Tibial nerve (tissue), 4 donors: ENCODE measurements at regions not wholly inside any gene's neighbourhood (a gene's known extent, or its start where the extent isn't known, plus 50 kb on each side); places are given as distances from the start of the nearest gene placed in this dataset.

Experiments used
- DNase-seq, 2 donors: peaks; one replicate each; pipeline ENCODE4 v3.0.0-alpha.2; 2019; ENCODE audit warnings: low spot score in 2 of 2
- H3K27ac ChIP-seq, 4 donors: fragments of 200-600 bp; sonication (generic) in 3 of 4; one replicate each; pipeline ENCODE4 v1.5.1; 2017 to 2019; ENCODE audit warnings: mild to moderate bottlenecking in 1 of 4
- H3K27me3 ChIP-seq, 2 donors: fragments of 200-600 bp; sonication (generic) in 1 of 2; one replicate each; pipeline versions ENCODE4 v1.5.1 to v1.6.0; 2017 to 2019
- H3K36me3 ChIP-seq, 3 donors: fragments of 200-600 bp; sonication (generic); one replicate each; pipeline ENCODE4 v1.5.1; 2018 to 2019
- H3K4me1 ChIP-seq, 4 donors: fragments of 200-600 bp; sonication (generic) in 3 of 4; one replicate each; pipeline ENCODE4 v1.5.1; 2017 to 2019
- H3K4me3 ChIP-seq, 4 donors: fragments of 200-600 bp; sonication (generic) in 3 of 4; one replicate each; pipeline ENCODE4 v1.5.1; 2017 to 2019; ENCODE audit warnings: mild to moderate bottlenecking in 1 of 4, moderate library complexity in 1 of 4
- H3K9me3 ChIP-seq, 4 donors: fragments of 200-600 bp; sonication (generic) in 3 of 4; one replicate each; pipeline ENCODE4 v1.5.1; 2017 to 2019
- CTCF ChIP-seq, 5 experiments: fragments of 200-600 bp in 3 of 5; fragments of 450-650 bp in 2 of 5; sonication (generic) in 3 of 5; IDR thresholded peaks; one replicate each; pipeline ENCODE4 v1.5.1; 2016 to 2019; ENCODE audit warnings: antibody characterized with exemption in 5 of 5, mild to moderate bottlenecking in 3 of 5, moderate library complexity in 2 of 5
- EP300 ChIP-seq, 2 donors: sonication (generic); formaldehyde crosslinking; IDR thresholded peaks; one replicate each; pipeline ENCODE4 v1.6.1; 2017; ENCODE audit warnings: antibody characterized with exemption in 2 of 2, mild to moderate bottlenecking in 1 of 2
- POLR2A ChIP-seq, 2 donors: fragments of 450-650 bp; IDR thresholded peaks; one replicate each; pipeline ENCODE4 v1.6.1; 2017; ENCODE audit warnings: antibody characterized with exemption in 2 of 2, mild to moderate bottlenecking in 2 of 2, moderate library complexity in 2 of 2
- WGBS, 2 donors: methylation state at CpG; one replicate each; pipeline ENCODE4 v1.1.5; 2018; 5-methylcytosine and 5-hydroxymethylcytosine counted together

- TF ChIP-seq EP300 (IDR thresholded peaks at IDR 0.05) (no peak), POLR2A (IDR thresholded peaks at IDR 0.05) (no peak), CTCF (IDR thresholded peaks at IDR 0.05) (no peak)
- Histone ChIP-seq H3K4me1 (no peaks in the 10 kb centered on the region), H3K27me3 (peaks cover 0 to 3% of the 10 kb centered on the region in 2 donors), H3K4me3 (no peak overlapping the region), H3K27ac (no peak overlapping the region), H3K9me3 (no peaks in the 10 kb centered on the region), H3K36me3 (no peaks in the 10 kb centered on the region)
- DNase-seq, result no peak
- WGBS, 2 donors, result 55 to 78% methylated on average over 1 of the region's 1 CpG
Measured at GRCh38 chr22:27064386-27064785, 407.0 kb downstream of the MIAT start.

GRCh38 chr22:27065279-27065678 lies 407.9 kb downstream of the MIAT start:
- Histone ChIP-seq H3K27me3 (peaks cover 0 to 3% of the 10 kb centered on the region in 2 donors), H3K4me1 (no peaks in the 10 kb centered on the region), H3K4me3 (no peak overlapping the region), H3K9me3 (no peaks in the 10 kb centered on the region), H3K36me3 (no peaks in the 10 kb centered on the region), H3K27ac (no peak overlapping the region)
- WGBS, 2 donors, result 29 to 31% methylated on average over 9 of the region's 9 CpGs
- DNase-seq, result no peak
- TF ChIP-seq EP300 (IDR thresholded peaks at IDR 0.05) (no peak), POLR2A (IDR thresholded peaks at IDR 0.05) (no peak), CTCF (IDR thresholded peaks at IDR 0.05) (no peak)

- DNase-seq, result no peak
- H3K4me3 ChIP-seq, result no peak overlapping the region
- H3K9me3 ChIP-seq, result no peaks in the 10 kb centered on the region
- peaks cover 0 to 3% of the 10 kb centered on the region in 2 donors for H3K27me3 ChIP-seq
- WGBS, 2 donors, result 85 to 88% methylated on average over 12 of the region's 12 CpGs
- TF ChIP-seq POLR2A (IDR thresholded peaks at IDR 0.05), result no peak
- TF ChIP-seq EP300 (IDR thresholded peaks at IDR 0.05), result no peak
- TF ChIP-seq CTCF (IDR thresholded peaks at IDR 0.05), result no peak
- no peak overlapping the region for H3K27ac ChIP-seq
- no peaks in the 10 kb centered on the region for H3K4me1 ChIP-seq
- H3K36me3 ChIP-seq, result no peaks in the 10 kb centered on the region
Measured at GRCh38 chr22:27066856-27067255, 409.5 kb downstream of the MIAT start.

GRCh38 chr22:27068121-27068520 lies 410.7 kb downstream of the MIAT start:
- DNase-seq, result no peak
- TF ChIP-seq CTCF (IDR thresholded peaks at IDR 0.05), result no peak
- TF ChIP-seq EP300 (IDR thresholded peaks at IDR 0.05), result no peak
- no peak overlapping the region for H3K27ac ChIP-seq
- no peak overlapping the region for H3K4me3 ChIP-seq
- no peaks in the 10 kb centered on the region for H3K36me3 ChIP-seq
- H3K27me3 ChIP-seq, result peaks cover 0 to 3% of the 10 kb centered on the region in 2 donors
- no peaks in the 10 kb centered on the region for H3K4me1 ChIP-seq
- H3K9me3 ChIP-seq, result no peaks in the 10 kb centered on the region

GRCh38 chr22:27070594-27070993 lies 413.2 kb downstream of the MIAT start:
- 35 to 39% methylated on average over 8 of the region's 8 CpGs for WGBS, 2 donors
- H3K4me3 ChIP-seq, result no peak overlapping the region
- TF ChIP-seq CTCF (IDR thresholded peaks at IDR 0.05) (no peak), POLR2A (IDR thresholded peaks at IDR 0.05) (no peak), EP300 (IDR thresholded peaks at IDR 0.05) (no peak)

More at GRCh38 chr22:27070594-27070993, 413.2 kb downstream of the MIAT start:
- DNase-seq, result no peak
- Histone ChIP-seq H3K9me3 (no peaks in the 10 kb centered on the region), H3K36me3 (no peaks in the 10 kb centered on the region), H3K4me1 (no peaks in the 10 kb centered on the region), H3K27ac (no peak overlapping the region), H3K27me3 (no peaks in the 10 kb centered on the region)
